GM18520 (cell line): ENCODE measurements at regions not wholly inside any gene's neighbourhood (a gene's known extent, or its start where the extent isn't known, plus 50 kb on each side); places are given as distances from the start of the nearest gene placed in this dataset.
A peak's percentile ranks its signal among the peaks of the same experiment; 100 is the strongest.

Source experiments
- ATAC-seq: cut with Tn5 transposase; IDR thresholded peaks from one replicate; pipeline ENCODE4 v1.9.1; 2021; ENCODE audit not compliant: unreplicated experiment

GRCh38 chr6:130314271-130314670 lies 51.5 kb upstream of the TMEM200A start:
- no peak for ATAC-seq

GRCh38 chr6:130313206-130313605 lies 52.6 kb upstream of the TMEM200A start:
- no peak for ATAC-seq

GRCh38 chr6:130309028-130309427 lies 56.8 kb upstream of the TMEM200A start:
- no peak for ATAC-seq

GRCh38 chr6:130307752-130308361 lies 58.0 kb upstream of the TMEM200A start:
- no peak for ATAC-seq

GRCh38 chr6:130306377-130306776 lies 59.4 kb upstream of the TMEM200A start:
- ATAC-seq, result no peak

GRCh38 chr6:130303431-130303830 lies 62.4 kb upstream of the TMEM200A start:
- no peak for ATAC-seq

GRCh38 chr6:130298258-130298657 lies 67.6 kb upstream of the TMEM200A start:
- ATAC-seq, result no peak

- no peak for ATAC-seq
Observed at GRCh38 chr6:130296854-130297253, 69.0 kb upstream of the TMEM200A start.

GRCh38 chr6:130293800-130294199 lies 71.0 kb upstream of the SAMD3 start:
- ATAC-seq, result no peak

- no peak for ATAC-seq
Observed at GRCh38 chr6:130288065-130288464, 65.3 kb upstream of the SAMD3 start.

- ATAC-seq, result peak; percentile 69
Observed at GRCh38 chr6:130282234-130282995, 59.7 kb upstream of the SAMD3 start.

GRCh38 chr6:130276507-130276906 lies 53.8 kb upstream of the SAMD3 start:
- no peak for ATAC-seq

GRCh38 chr6:130274007-130274406 lies 51.3 kb upstream of the SAMD3 start:
- no peak for ATAC-seq
